ENCODE measurements at regions not wholly inside any gene's neighbourhood (a gene's known extent, or its start where the extent isn't known, plus 50 kb on each side); places are given as distances from the start of the nearest gene placed in this dataset.
"Not testable (repeated sequence)": the region's sequence is repeated elsewhere in the genome, so short reads cannot be mapped to it uniquely, and the experiment has no call there.

DNA sequence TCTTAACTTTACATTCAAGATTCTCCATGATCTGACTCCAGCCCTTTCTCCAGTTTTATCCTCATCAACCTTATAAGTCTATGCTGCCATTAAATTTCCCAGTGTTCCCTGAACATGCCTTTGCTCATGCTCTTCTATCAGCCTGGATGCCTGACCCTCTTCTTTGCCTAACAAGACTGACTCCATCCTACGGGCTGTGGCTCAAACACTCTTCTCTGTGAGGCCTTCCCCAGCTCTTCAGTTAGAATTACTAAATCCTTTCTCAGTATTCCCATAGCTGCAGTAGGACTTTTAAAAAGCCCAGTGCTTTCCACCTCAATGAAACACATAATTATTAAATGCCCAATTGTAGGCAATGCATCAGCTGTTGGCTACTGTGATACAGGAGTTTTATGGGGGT lies 76.5 kb upstream of the GNG12 start:
- no peaks in the 10 kb centered on the region for H3K36me3 Mint-ChIP-seq (ENCODE audit: insufficient read depth, unreplicated experiment)

DNA sequence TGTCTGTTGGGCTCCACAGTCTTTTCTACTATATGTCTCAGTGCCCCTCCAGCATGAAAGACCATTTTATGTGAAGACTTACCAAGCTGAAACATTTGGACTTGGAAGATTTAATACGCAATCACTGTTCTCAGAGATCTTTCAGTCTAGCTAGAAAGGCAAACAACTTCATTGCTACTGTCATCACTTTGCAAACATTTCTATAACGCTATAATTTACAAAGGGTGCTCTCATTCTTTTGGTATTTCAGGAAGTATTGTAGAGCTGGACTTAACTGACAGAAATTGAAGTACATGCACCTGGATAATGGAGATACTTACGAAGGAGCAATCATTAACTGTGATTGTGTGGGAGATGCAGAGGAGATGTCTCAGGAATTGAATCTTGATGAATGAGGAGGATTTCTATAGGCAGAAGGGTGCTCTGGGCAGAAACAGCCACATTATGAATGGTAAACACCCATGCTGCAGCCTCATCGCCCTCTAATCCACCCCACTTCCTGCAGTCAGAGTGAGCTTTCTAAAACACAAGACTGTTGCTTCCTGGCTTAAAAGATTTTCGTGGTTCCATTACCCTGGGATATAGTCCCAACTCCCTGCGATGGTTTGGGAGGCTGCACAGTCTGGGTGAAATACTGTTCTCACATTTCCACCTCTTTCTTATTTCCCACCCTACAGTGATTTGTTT lies 75.1 kb upstream of the GNG12 start:
- CTCF ChIA-PET = interaction anchor here (0.6 to 1.0 kb wide), 3 partner anchors 18 to 407 kb away, joined by 3 read pairs; no protein-coding TSS in a partner anchor
- H3K27me3 Mint-ChIP-seq (ENCODE audit: insufficient read depth, unreplicated experiment) = no peaks in the 10 kb centered on the region
- intact Hi-C loops (cut with micrococcal nuclease) = no loop called here
- H3K9me3 Mint-ChIP-seq (ENCODE audit: unreplicated experiment) = no peaks in the 10 kb centered on the region
- no peaks in the 10 kb centered on the region for H3K36me3 Mint-ChIP-seq (ENCODE audit: insufficient read depth, unreplicated experiment)
- no peak overlapping the region for H3K4me3 Mint-ChIP-seq (ENCODE audit: unreplicated experiment)
- TF ChIP-seq CTCF (IDR thresholded peaks at IDR 0.05; ENCODE audit: unreplicated experiment) = no peak
- H3K27ac Mint-ChIP-seq (ENCODE audit: low read depth, unreplicated experiment) = no peak overlapping the region
- POLR2A ChIA-PET = no interaction called here
- BruUV-seq (replicated peaks) = no TSS peak
- DNase-seq (ENCODE audit: unreplicated experiment) = no peak
- no peaks in the 10 kb centered on the region for H3K4me1 Mint-ChIP-seq (ENCODE audit: insufficient read depth, unreplicated experiment)

More for the DNA sequence above, 76.5 kb upstream of the GNG12 start:
- Mint-ChIP-seq H3K4me3 (ENCODE audit: unreplicated experiment) (no peak overlapping the region), H3K27me3 (ENCODE audit: insufficient read depth, unreplicated experiment) (no peaks in the 10 kb centered on the region), H3K4me1 (ENCODE audit: insufficient read depth, unreplicated experiment) (no peaks in the 10 kb centered on the region), H3K27ac (ENCODE audit: low read depth, unreplicated experiment) (no peak overlapping the region), H3K9me3 (ENCODE audit: unreplicated experiment) (no peaks in the 10 kb centered on the region)
- BruUV-seq (replicated peaks) = no TSS peak
- intact Hi-C loops (cut with micrococcal nuclease) = no loop called here
- TF ChIP-seq CTCF (IDR thresholded peaks at IDR 0.05; ENCODE audit: unreplicated experiment) = no peak
- ChIA-PET POLR2A (no interaction called here), CTCF (no interaction called here)
- DNase-seq (ENCODE audit: unreplicated experiment) = no peak

DNA sequence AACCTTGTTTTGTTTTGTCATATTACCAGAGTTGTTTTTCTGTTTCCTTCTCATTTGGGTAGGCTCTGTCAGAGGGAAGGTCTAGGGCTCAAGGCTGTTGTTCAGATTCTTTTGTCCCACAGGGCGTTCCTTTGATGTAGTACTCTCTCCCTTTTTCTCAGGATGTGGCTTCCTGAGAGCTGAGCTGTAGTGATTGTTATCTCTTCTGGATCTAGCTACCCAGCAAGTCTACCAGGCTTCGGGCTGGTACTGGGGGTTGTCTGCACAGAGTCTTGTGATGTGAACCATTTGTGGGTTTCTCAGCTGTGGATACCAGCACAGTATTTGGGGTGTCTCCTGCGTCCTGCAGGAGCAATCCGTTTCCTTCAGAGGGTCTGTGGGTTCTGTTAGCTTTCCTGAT lies 74.2 kb upstream of the GNG12 start:
- POLR2A ChIA-PET = interaction anchor here (0.7 kb wide), 1 partner anchor 355 kb away, joined by 3 read pairs; no protein-coding TSS in a partner anchor
- CTCF ChIA-PET = interaction anchor here (0.6 to 0.7 kb wide), 2 partner anchors 266 to 375 kb away, joined by 3 read pairs; no protein-coding TSS in a partner anchor
- H3K9me3 Mint-ChIP-seq (ENCODE audit: unreplicated experiment); H3K27me3 Mint-ChIP-seq (ENCODE audit: insufficient read depth, unreplicated experiment); BruUV-seq (replicated peaks); H3K4me3 Mint-ChIP-seq (ENCODE audit: unreplicated experiment); DNase-seq (ENCODE audit: unreplicated experiment); H3K27ac Mint-ChIP-seq (ENCODE audit: low read depth, unreplicated experiment); intact Hi-C loops (cut with micrococcal nuclease); H3K4me1 Mint-ChIP-seq (ENCODE audit: insufficient read depth, unreplicated experiment); H3K36me3 Mint-ChIP-seq (ENCODE audit: insufficient read depth, unreplicated experiment): not testable (repeated sequence)

- H3K4me1 Mint-ChIP-seq (ENCODE audit: insufficient read depth, unreplicated experiment); BruUV-seq (replicated peaks); DNase-seq (ENCODE audit: unreplicated experiment); H3K27me3 Mint-ChIP-seq (ENCODE audit: insufficient read depth, unreplicated experiment); intact Hi-C loops (cut with micrococcal nuclease); H3K4me3 Mint-ChIP-seq (ENCODE audit: unreplicated experiment); H3K27ac Mint-ChIP-seq (ENCODE audit: low read depth, unreplicated experiment); POLR2A ChIA-PET; H3K36me3 Mint-ChIP-seq (ENCODE audit: insufficient read depth, unreplicated experiment); H3K9me3 Mint-ChIP-seq (ENCODE audit: unreplicated experiment): not testable (repeated sequence)
- CTCF ChIA-PET = interaction anchor here (0.6 to 0.7 kb wide), 2 partner anchors 15 to 63 kb away, joined by 3 to 5 read pairs; no protein-coding TSS in a partner anchor
Observed at GRCh38 chr1:67906015-67906414, 72.7 kb upstream of the GNG12 start.

DNA sequence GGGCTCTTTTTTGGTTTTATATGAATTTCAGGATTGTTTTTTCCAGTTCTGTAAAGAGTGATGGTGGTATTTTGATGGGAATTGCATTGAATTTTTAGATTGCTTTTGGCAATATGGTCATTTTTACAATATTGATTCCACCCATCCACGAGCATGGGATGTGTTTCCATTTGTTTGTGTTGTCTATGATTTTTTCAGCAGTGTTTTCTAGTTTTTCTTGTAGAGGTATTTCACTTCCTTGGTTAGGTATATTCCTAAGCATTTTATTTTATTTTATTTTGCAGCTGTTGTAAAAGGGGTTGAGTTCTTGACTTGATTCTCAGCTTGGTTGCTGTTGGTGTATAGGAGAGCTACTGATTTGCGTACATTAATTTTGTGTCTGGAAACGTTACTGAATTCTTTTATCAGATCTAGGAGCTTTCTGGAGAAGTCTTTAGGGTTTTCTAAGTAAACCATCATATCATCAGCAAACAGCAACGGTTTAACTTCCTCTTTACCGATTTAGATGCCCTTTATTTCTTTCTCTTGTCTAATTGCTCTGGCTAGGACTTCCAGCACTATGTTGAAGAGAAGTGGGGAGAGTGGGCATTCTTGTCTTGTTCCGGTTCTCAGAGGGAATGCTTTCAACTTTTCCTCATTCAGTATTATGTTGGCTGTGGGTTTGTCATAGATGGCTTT lies 69.4 kb upstream of the GNG12 start:
- DNase-seq (ENCODE audit: unreplicated experiment); H3K27ac Mint-ChIP-seq (ENCODE audit: low read depth, unreplicated experiment); H3K9me3 Mint-ChIP-seq (ENCODE audit: unreplicated experiment); H3K27me3 Mint-ChIP-seq (ENCODE audit: insufficient read depth, unreplicated experiment); intact Hi-C loops (cut with micrococcal nuclease); BruUV-seq (replicated peaks); H3K4me1 Mint-ChIP-seq (ENCODE audit: insufficient read depth, unreplicated experiment); POLR2A ChIA-PET; H3K4me3 Mint-ChIP-seq (ENCODE audit: unreplicated experiment); H3K36me3 Mint-ChIP-seq (ENCODE audit: insufficient read depth, unreplicated experiment): not testable (repeated sequence)
- CTCF ChIA-PET = interaction anchor here (0.6 to 0.7 kb wide), 2 partner anchors 32 to 371 kb away, joined by 3 to 4 read pairs; no protein-coding TSS in a partner anchor

All from MCF 10A (cell line).